ENCODE measurements at regions not wholly inside any gene's neighbourhood (a gene's known extent, or its start where the extent isn't known, plus 50 kb on each side); places are given as distances from the start of the nearest gene placed in this dataset.

- Histone ChIP-seq H3K9me3 (no peaks in the 10 kb centered on the region), H3K4me3 (no peak overlapping the region), H3K27ac (no peak overlapping the region), H3K27me3 (no peaks in the 10 kb centered on the region), H3K36me3 (no peaks in the 10 kb centered on the region), H3K4me1 (no peaks in the 10 kb centered on the region)
- ATAC-seq (peak; percentile 62), DNase-seq (no peak)
- TF ChIP-seq CTCF (IDR thresholded peaks at IDR 0.05) = peak; percentile 75
- intact Hi-C loops (cut with DNase I) = no loop called here
Observed at GRCh38 chr2:3959372-3959771, 256.0 kb downstream of the DCDC2C start.

- Histone ChIP-seq H3K4me3 (no peak overlapping the region), H3K9me3 (no peaks in the 10 kb centered on the region), H3K4me1 (no peaks in the 10 kb centered on the region), H3K27ac (no peak overlapping the region), H3K27me3 (no peaks in the 10 kb centered on the region), H3K36me3 (no peaks in the 10 kb centered on the region)
- DNase-seq = no peak
- TF ChIP-seq CTCF (IDR thresholded peaks at IDR 0.05) = no peak
- intact Hi-C loops (cut with DNase I) = no loop called here
- ATAC-seq = no peak
Observed at GRCh38 chr2:3960106-3960505, 256.7 kb downstream of the DCDC2C start.

DNA sequence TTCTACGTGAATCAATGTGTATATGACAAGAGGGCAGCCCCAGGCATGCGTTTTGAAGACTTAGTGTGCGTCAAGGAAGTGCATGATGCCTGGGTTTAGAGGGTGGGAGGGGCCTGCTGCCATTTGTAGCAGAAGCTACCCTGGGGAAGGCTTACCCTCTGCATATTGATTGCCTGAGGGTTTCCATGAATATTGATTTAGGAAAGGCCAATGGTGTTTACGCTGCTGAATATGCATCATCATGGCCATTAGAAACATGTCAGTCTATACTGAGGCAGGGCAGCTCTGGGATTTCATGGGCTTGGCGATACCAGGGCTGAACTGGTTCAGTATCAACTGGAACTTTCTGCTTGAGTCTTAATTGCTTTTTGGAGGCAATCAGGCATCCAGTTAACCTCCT is 259.3 kb downstream of the DCDC2C start:
- ATAC-seq = no peak

GRCh38 chr2:3965211-3965610 is 261.8 kb downstream of the DCDC2C start:
- H3K9me3 ChIP-seq = no peaks in the 10 kb centered on the region
- H3K4me1 ChIP-seq = no peaks in the 10 kb centered on the region
- H3K4me3 ChIP-seq = no peak overlapping the region
- H3K27me3 ChIP-seq = no peaks in the 10 kb centered on the region
- TF ChIP-seq CTCF (IDR thresholded peaks at IDR 0.05) = no peak
- ATAC-seq = no peak
- no peak for DNase-seq
- no peak overlapping the region for H3K27ac ChIP-seq
- intact Hi-C loops (cut with DNase I) = no loop called here
- no peaks in the 10 kb centered on the region for H3K36me3 ChIP-seq

More for the DNA sequence above, 259.3 kb downstream of the DCDC2C start:
- Histone ChIP-seq H3K36me3 (no peaks in the 10 kb centered on the region), H3K27me3 (no peaks in the 10 kb centered on the region), H3K27ac (no peak overlapping the region), H3K4me1 (no peaks in the 10 kb centered on the region), H3K9me3 (no peaks in the 10 kb centered on the region), H3K4me3 (no peak overlapping the region)
- intact Hi-C loops (cut with DNase I) = no loop called here
- no peak for TF ChIP-seq CTCF (IDR thresholded peaks at IDR 0.05)
- no peak for DNase-seq

DNA sequence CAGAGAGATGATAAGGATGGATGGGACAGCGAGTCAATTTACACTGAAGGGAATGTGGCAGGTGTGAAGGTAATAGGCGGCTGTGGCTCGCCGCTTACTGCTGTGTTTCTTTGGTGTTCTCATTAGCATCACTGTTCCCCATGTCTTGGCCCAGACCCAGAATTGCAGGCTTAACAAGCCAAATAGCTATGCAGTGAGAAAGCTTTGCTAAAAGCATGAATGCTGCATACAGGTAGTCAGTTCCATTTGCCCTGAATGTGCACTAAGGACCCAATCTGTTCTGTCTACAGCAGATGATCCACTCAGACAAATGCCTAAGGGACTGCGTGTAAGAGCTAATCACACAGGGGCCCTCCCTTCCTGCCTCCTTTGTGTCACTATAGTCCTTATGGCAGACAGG is 262.6 kb downstream of the DCDC2C start:
- DNase-seq (no peak), ATAC-seq (no peak)
- H3K27ac ChIP-seq = no peak overlapping the region
- intact Hi-C loops (cut with DNase I) = no loop called here
- TF ChIP-seq CTCF (IDR thresholded peaks at IDR 0.05) = no peak
- H3K4me1 ChIP-seq = no peaks in the 10 kb centered on the region
- H3K36me3 ChIP-seq = no peaks in the 10 kb centered on the region
- no peak overlapping the region for H3K4me3 ChIP-seq
- H3K9me3 ChIP-seq = no peaks in the 10 kb centered on the region
- H3K27me3 ChIP-seq = no peaks in the 10 kb centered on the region

DNA sequence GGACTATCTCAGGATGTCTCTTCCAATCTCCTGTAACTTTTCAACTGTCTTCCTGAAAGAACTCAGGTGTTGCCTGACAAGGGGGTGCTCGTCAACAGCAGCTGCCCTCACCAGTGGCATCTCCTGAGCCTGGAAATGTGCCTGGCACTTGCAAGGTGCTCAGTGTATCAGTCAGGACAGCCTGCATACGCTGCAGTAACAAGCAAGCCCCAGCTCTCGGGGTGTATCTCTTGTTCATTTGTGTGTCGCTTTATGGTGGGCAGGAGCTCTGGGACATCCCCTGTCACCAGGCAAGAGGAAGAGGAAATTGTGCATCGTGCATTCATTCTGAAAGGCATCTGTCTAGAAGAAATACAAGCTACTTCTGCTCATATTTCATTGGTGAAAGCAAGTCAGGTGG is 263.1 kb downstream of the DCDC2C start:
- H3K9me3 ChIP-seq = no peaks in the 10 kb centered on the region
- ATAC-seq = no peak
- no peaks in the 10 kb centered on the region for H3K36me3 ChIP-seq
- no peak overlapping the region for H3K4me3 ChIP-seq
- no peak for TF ChIP-seq CTCF (IDR thresholded peaks at IDR 0.05)
- H3K27ac ChIP-seq = no peak overlapping the region
- intact Hi-C loops (cut with DNase I) = no loop called here
- no peaks in the 10 kb centered on the region for H3K4me1 ChIP-seq
- no peaks in the 10 kb centered on the region for H3K27me3 ChIP-seq
- DNase-seq = no peak

Data from upper lobe of right lung (tissue), 1 donor.